KMS-11 (cell line): ENCODE measurements at regions not wholly inside any gene's neighbourhood (a gene's known extent, or its start where the extent isn't known, plus 50 kb on each side); places are given as distances from the start of the nearest gene placed in this dataset.

Experiments
- H2AFZ ChIP-seq: fragments of 200-600 bp; sonication (generic); 2 replicates; pipeline ENCODE4 v1.6.1; 2016; ENCODE audit warnings: antibody characterized with exemption, mixed run types, low read depth
- H3K27ac ChIP-seq: fragments of 200-600 bp; sonication (generic); 2 replicates; pipeline ENCODE4 v1.6.1; 2016; ENCODE audit warnings: mild to moderate bottlenecking, mixed run types
- H3K27me3 ChIP-seq: fragments of 200-600 bp; sonication (generic); 2 replicates; pipeline ENCODE4 v1.6.1; 2017; ENCODE audit warnings: mild to moderate bottlenecking, low read depth, mixed run types, moderate library complexity; ENCODE audit not compliant: insufficient read depth
- H3K36me3 ChIP-seq: fragments of 200-600 bp; sonication (generic); 2 replicates; pipeline ENCODE4 v1.6.1; 2017; ENCODE audit warnings: mild to moderate bottlenecking, mixed run types; ENCODE audit not compliant: insufficient read depth
- H3K4me1 ChIP-seq: fragments of 200-600 bp; sonication (generic); 2 replicates; pipeline ENCODE4 v1.6.1; 2016; ENCODE audit warnings: mild to moderate bottlenecking, low read depth, mixed run types; ENCODE audit not compliant: poor library complexity, severe bottlenecking
- H3K4me2 ChIP-seq: fragments of 200-600 bp; sonication (generic); 2 replicates; pipeline ENCODE4 v1.7.0; 2016; ENCODE audit warnings: mild to moderate bottlenecking, mixed run types
- H3K4me3 ChIP-seq: fragments of 200-600 bp; sonication (generic); IDR thresholded peaks from 2 replicates; pipeline ENCODE4 v1.6.1; 2017; ENCODE audit warnings: low read depth, low read length, mixed read lengths; ENCODE audit not compliant: insufficient read depth
- H3K79me2 ChIP-seq: fragments of 200-600 bp; sonication (generic); 2 replicates; pipeline ENCODE4 v1.6.1; 2016; ENCODE audit warnings: low read depth, mixed run types; ENCODE audit not compliant: insufficient read depth
- H3K9ac ChIP-seq: fragments of 200-600 bp; sonication (generic); 2 replicates; pipeline ENCODE4 v1.6.1; 2016; ENCODE audit warnings: mild to moderate bottlenecking, mixed run types
- H4K20me1 ChIP-seq: fragments of 200-600 bp; sonication (generic); 2 replicates; pipeline ENCODE4 v1.6.1; 2016; ENCODE audit warnings: mild to moderate bottlenecking, mixed run types; ENCODE audit not compliant: insufficient read depth
- CTCF ChIP-seq: fragments of 200-600 bp; sonication (generic); conservative IDR thresholded peaks from 2 replicates; pipeline ENCODE4 v1.6.1; 2017; ENCODE audit warnings: low read depth, mild to moderate bottlenecking, antibody characterized with exemption, low read length, moderate library complexity, mixed read lengths

GRCh38 chr5:174218162-174218561 lies 172.7 kb downstream of the NSG2 start:
- H3K4me3 ChIP-seq, result no peak overlapping the region
- no peak overlapping the region for H3K4me2 ChIP-seq
- no peak overlapping the region for H2AFZ ChIP-seq
- TF ChIP-seq CTCF, result no peak
- no peak overlapping the region for H3K27ac ChIP-seq
- no peaks in the 10 kb centered on the region for H3K79me2 ChIP-seq
- H3K27me3 ChIP-seq, result no peaks in the 10 kb centered on the region
- H3K4me1 ChIP-seq, result peaks cover 6% of the 10 kb centered on the region
- H4K20me1 ChIP-seq, result no peaks in the 10 kb centered on the region
- no peak overlapping the region for H3K9ac ChIP-seq
- H3K36me3 ChIP-seq, result no peaks in the 10 kb centered on the region

- Histone ChIP-seq H3K4me3 (no peak overlapping the region), H3K9ac (no peak overlapping the region), H2AFZ (no peak overlapping the region), H3K4me2 (no peak overlapping the region), H3K27ac (no peak overlapping the region), H3K36me3 (no peaks in the 10 kb centered on the region), H4K20me1 (no peaks in the 10 kb centered on the region), H3K27me3 (no peaks in the 10 kb centered on the region), H3K4me1 (peaks cover 6% of the 10 kb centered on the region), H3K79me2 (no peaks in the 10 kb centered on the region)
- no peak for TF ChIP-seq CTCF
These were observed 174.9 kb downstream of the NSG2 start for GRCh38 chr5:174220417-174220816.

- TF ChIP-seq CTCF, result no peak
- H3K4me2 ChIP-seq, result no peak overlapping the region
- no peaks in the 10 kb centered on the region for H3K79me2 ChIP-seq
- no peak overlapping the region for H3K27ac ChIP-seq
- no peaks in the 10 kb centered on the region for H3K27me3 ChIP-seq
- H3K4me3 ChIP-seq, result no peak overlapping the region
- no peak overlapping the region for H2AFZ ChIP-seq
- peaks cover 6% of the 10 kb centered on the region for H3K4me1 ChIP-seq
- H3K36me3 ChIP-seq, result no peaks in the 10 kb centered on the region
- no peak overlapping the region for H3K9ac ChIP-seq
- no peaks in the 10 kb centered on the region for H4K20me1 ChIP-seq
These were observed 175.9 kb downstream of the NSG2 start for GRCh38 chr5:174221436-174221835.

GRCh38 chr5:174221946-174222345 lies 176.4 kb downstream of the NSG2 start:
- H4K20me1 ChIP-seq, result no peaks in the 10 kb centered on the region
- H3K4me2 ChIP-seq, result no peak overlapping the region
- H3K36me3 ChIP-seq, result no peaks in the 10 kb centered on the region
- H2AFZ ChIP-seq, result no peak overlapping the region
- H3K79me2 ChIP-seq, result no peaks in the 10 kb centered on the region
- H3K9ac ChIP-seq, result no peak overlapping the region
- no peaks in the 10 kb centered on the region for H3K27me3 ChIP-seq
- H3K4me3 ChIP-seq, result no peak overlapping the region
- H3K4me1 ChIP-seq, result peaks cover 6% of the 10 kb centered on the region
- no peak overlapping the region for H3K27ac ChIP-seq
- no peak for TF ChIP-seq CTCF
